Fibroblast of lung (primary cell): ENCODE measurements at regions not wholly inside any gene's neighbourhood (a gene's known extent, or its start where the extent isn't known, plus 50 kb on each side); places are given as distances from the start of the nearest gene placed in this dataset.

Experiments used
- DNase-seq, 2 donors: peaks; one replicate each; pipeline versions ENCODE4 v3.0.0 to v3.0.0-alpha.2; 2010; ENCODE audit warnings: low read depth in 2 of 2
- H2AFZ ChIP-seq: 2 replicates; pipeline ENCODE4 v1.5.1; 2012; ENCODE audit warnings: low read length, control low read depth, inconsistent platforms
- H3K27ac ChIP-seq: 2 replicates; pipeline ENCODE4 v1.5.1; 2011; ENCODE audit warnings: low read length, control low read depth; ENCODE audit not compliant: insufficient read depth
- H3K27me3 ChIP-seq: 2 replicates; pipeline ENCODE4 v1.5.1; 2011; ENCODE audit warnings: mild to moderate bottlenecking, low read length; ENCODE audit not compliant: control insufficient read depth, insufficient read depth
- H3K36me3 ChIP-seq: 2 replicates; pipeline ENCODE4 v1.5.1; 2011; ENCODE audit warnings: low read length; ENCODE audit not compliant: control insufficient read depth, insufficient read depth
- H3K4me1 ChIP-seq: 2 replicates; pipeline ENCODE4 v1.5.1; 2011; ENCODE audit warnings: low read length; ENCODE audit not compliant: control insufficient read depth, insufficient read depth; ENCODE audit errors: extremely low read depth
- H3K4me2 ChIP-seq: 2 replicates; pipeline ENCODE4 v1.5.1; 2011; ENCODE audit warnings: low read length, control low read depth; ENCODE audit not compliant: insufficient read depth; ENCODE audit errors: extremely low read depth
- H3K4me3 ChIP-seq, 4 experiments: fragments of 200-600 bp in 1 of 4; sonication (generic) in 1 of 4; replicated peaks in 1 of 4; 2 replicates each; pipeline ENCODE4 v1.5.1; 2011 to 2016; ENCODE audit warnings: low read length in 4 of 4, low read depth in 3 of 4, mild to moderate bottlenecking in 3 of 4, control low read depth in 2 of 4, inconsistent platforms in 1 of 4, mixed read lengths in 1 of 4; ENCODE audit not compliant: insufficient read depth in 1 of 4; ENCODE audit errors: control extremely low read depth in 1 of 4
- H3K79me2 ChIP-seq: 2 replicates; pipeline ENCODE4 v1.5.1; 2012; ENCODE audit warnings: mild to moderate bottlenecking, low read length, inconsistent platforms; ENCODE audit not compliant: control insufficient read depth, insufficient read depth
- H3K9ac ChIP-seq: 2 replicates; pipeline ENCODE4 v1.5.1; 2011; ENCODE audit warnings: mild to moderate bottlenecking, low read length, control low read depth; ENCODE audit not compliant: insufficient read depth
- H3K9me3 ChIP-seq: 2 replicates; pipeline ENCODE4 v1.5.1; 2012; ENCODE audit warnings: low read depth, low read length; ENCODE audit not compliant: control insufficient read depth, insufficient read depth
- H4K20me1 ChIP-seq: 2 replicates; pipeline ENCODE4 v1.5.1; 2011; ENCODE audit warnings: low read length; ENCODE audit not compliant: control insufficient read depth, insufficient read depth; ENCODE audit errors: extremely low read depth
- CTCF ChIP-seq, 2 donors: IDR thresholded peaks in 1 of 2; conservative IDR thresholded peaks in 1 of 2; 1 replicate in 1 of 2; 2 replicates in 1 of 2; pipeline ENCODE4 v1.5.1; 2011 to 2012; ENCODE audit warnings: low read length in 2 of 2, control low read depth in 1 of 2, inconsistent platforms in 1 of 2, low read depth in 1 of 2, mild to moderate bottlenecking in 1 of 2
- EZH2 ChIP-seq: IDR thresholded peaks from 2 replicates; pipeline ENCODE4 v1.5.1; 2012; ENCODE audit warnings: low read length, control low read depth, mild to moderate bottlenecking; ENCODE audit errors: missing control alignments

GRCh38 chr11:28924004-28924403, 815.8 kb downstream of the METTL15 start:
- no peak overlapping the region for H3K4me3 ChIP-seq
- no peak for DNase-seq
- H3K27ac ChIP-seq: no peak overlapping the region
- H3K4me2 ChIP-seq: no peak overlapping the region
- no peaks in the 10 kb centered on the region for H3K4me1 ChIP-seq
- H4K20me1 ChIP-seq: no peaks in the 10 kb centered on the region
- no peaks in the 10 kb centered on the region for H3K9me3 ChIP-seq
- TF ChIP-seq EZH2 (no peak), CTCF (conservative IDR thresholded peaks at IDR 0.05 in 1 of 2, IDR thresholded peaks at IDR 0.05 in 1 of 2; ENCODE audit: low read depth in 1 of 2, low read length in 2 of 2) (no peak)
- no peak overlapping the region for H3K9ac ChIP-seq
- no peaks in the 10 kb centered on the region for H3K36me3 ChIP-seq
- no peaks in the 10 kb centered on the region for H3K27me3 ChIP-seq
- no peak overlapping the region for H2AFZ ChIP-seq
- H3K79me2 ChIP-seq: no peaks in the 10 kb centered on the region

- TF ChIP-seq CTCF (conservative IDR thresholded peaks at IDR 0.05 in 1 of 2, IDR thresholded peaks at IDR 0.05 in 1 of 2; ENCODE audit: low read depth in 1 of 2, low read length in 2 of 2): no peak
- TF ChIP-seq EZH2: no peak
- Histone ChIP-seq H3K27me3 (no peaks in the 10 kb centered on the region), H3K79me2 (no peaks in the 10 kb centered on the region), H3K4me2 (no peak overlapping the region), H3K9ac (no peak overlapping the region), H3K4me3 (no peak overlapping the region), H3K27ac (no peak overlapping the region), H3K4me1 (no peaks in the 10 kb centered on the region), H3K9me3 (no peaks in the 10 kb centered on the region), H4K20me1 (no peaks in the 10 kb centered on the region), H2AFZ (no peak overlapping the region), H3K36me3 (no peaks in the 10 kb centered on the region)
- no peak for DNase-seq
Measured at GRCh38 chr11:28922386-28922981, 814.3 kb downstream of the METTL15 start.

GRCh38 chr11:28919194-28919593, 811.0 kb downstream of the METTL15 start:
- TF ChIP-seq EZH2 (no peak), CTCF (conservative IDR thresholded peaks at IDR 0.05 in 1 of 2, IDR thresholded peaks at IDR 0.05 in 1 of 2; ENCODE audit: low read depth in 1 of 2, low read length in 2 of 2) (no peak)
- H3K79me2 ChIP-seq: no peaks in the 10 kb centered on the region
- no peaks in the 10 kb centered on the region for H3K9me3 ChIP-seq
- H3K27me3 ChIP-seq: no peaks in the 10 kb centered on the region
- no peak for DNase-seq
- no peak overlapping the region for H3K4me3 ChIP-seq
- no peaks in the 10 kb centered on the region for H3K4me1 ChIP-seq
- no peak overlapping the region for H2AFZ ChIP-seq
- H3K4me2 ChIP-seq: no peak overlapping the region
- no peak overlapping the region for H3K9ac ChIP-seq
- H3K36me3 ChIP-seq: no peaks in the 10 kb centered on the region
- H3K27ac ChIP-seq: no peak overlapping the region
- no peaks in the 10 kb centered on the region for H4K20me1 ChIP-seq
